ENCODE measurements at regions not wholly inside any gene's neighbourhood (a gene's known extent, or its start where the extent isn't known, plus 50 kb on each side); places are given as distances from the start of the nearest gene placed in this dataset.

- Mint-ChIP-seq H3K27ac (ENCODE audit: low read depth, unreplicated experiment) (no peak overlapping the region), H3K4me1 (ENCODE audit: insufficient read depth, unreplicated experiment) (no peaks in the 10 kb centered on the region), H3K9me3 (ENCODE audit: unreplicated experiment) (peaks cover 8% of the 10 kb centered on the region), H3K36me3 (ENCODE audit: insufficient read depth, unreplicated experiment) (no peaks in the 10 kb centered on the region), H3K27me3 (ENCODE audit: insufficient read depth, unreplicated experiment) (no peaks in the 10 kb centered on the region), H3K4me3 (ENCODE audit: unreplicated experiment) (no peak overlapping the region)
- ChIA-PET POLR2A (no interaction called here), CTCF (interaction anchor here (0.5 kb wide), 1 partner anchor 748 kb away, joined by 4 read pairs; no protein-coding TSS in a partner anchor)
- BruUV-seq (replicated peaks), result no TSS peak
- no peak for TF ChIP-seq CTCF (IDR thresholded peaks at IDR 0.05; ENCODE audit: unreplicated experiment)
- DNase-seq (ENCODE audit: unreplicated experiment), result no peak
- intact Hi-C loops (cut with micrococcal nuclease), result no loop called here
Measured at GRCh38 chr13:108121406-108121805, 93.9 kb downstream of the LIG4 start.

GRCh38 chr13:108120856-108121255 lies 94.5 kb downstream of the LIG4 start:
- Mint-ChIP-seq H3K4me3 (ENCODE audit: unreplicated experiment) (no peak overlapping the region), H3K36me3 (ENCODE audit: insufficient read depth, unreplicated experiment) (no peaks in the 10 kb centered on the region), H3K4me1 (ENCODE audit: insufficient read depth, unreplicated experiment) (no peaks in the 10 kb centered on the region), H3K27ac (ENCODE audit: low read depth, unreplicated experiment) (no peak overlapping the region), H3K27me3 (ENCODE audit: insufficient read depth, unreplicated experiment) (no peaks in the 10 kb centered on the region), H3K9me3 (ENCODE audit: unreplicated experiment) (peaks cover 8% of the 10 kb centered on the region)
- intact Hi-C loops (cut with micrococcal nuclease), result no loop called here
- no TSS peak for BruUV-seq (replicated peaks)
- ChIA-PET CTCF (no interaction called here), POLR2A (no interaction called here)
- TF ChIP-seq CTCF (IDR thresholded peaks at IDR 0.05; ENCODE audit: unreplicated experiment), result no peak
- no peak for DNase-seq (ENCODE audit: unreplicated experiment)

- no peak overlapping the region for H3K4me3 Mint-ChIP-seq (ENCODE audit: unreplicated experiment)
- no peak for TF ChIP-seq CTCF (IDR thresholded peaks at IDR 0.05; ENCODE audit: unreplicated experiment)
- intact Hi-C loops (cut with micrococcal nuclease), result no loop called here
- H3K27ac Mint-ChIP-seq (ENCODE audit: low read depth, unreplicated experiment), result no peak overlapping the region
- H3K36me3 Mint-ChIP-seq (ENCODE audit: insufficient read depth, unreplicated experiment), result no peaks in the 10 kb centered on the region
- ChIA-PET CTCF (interaction anchor here (0.8 kb wide), 1 partner anchor 35 kb away, joined by 4 read pairs; no protein-coding TSS in a partner anchor), POLR2A (no interaction called here)
- no TSS peak for BruUV-seq (replicated peaks)
- no peaks in the 10 kb centered on the region for H3K27me3 Mint-ChIP-seq (ENCODE audit: insufficient read depth, unreplicated experiment)
- H3K4me1 Mint-ChIP-seq (ENCODE audit: insufficient read depth, unreplicated experiment), result no peaks in the 10 kb centered on the region
- no peak for DNase-seq (ENCODE audit: unreplicated experiment)
- peaks cover 8% of the 10 kb centered on the region for H3K9me3 Mint-ChIP-seq (ENCODE audit: unreplicated experiment)
Measured at GRCh38 chr13:108120302-108120701, 95.0 kb downstream of the LIG4 start.

GRCh38 chr13:108115738-108116137 lies 99.6 kb downstream of the LIG4 start:
- Mint-ChIP-seq H3K27ac (ENCODE audit: low read depth, unreplicated experiment) (no peak overlapping the region), H3K4me3 (ENCODE audit: unreplicated experiment) (no peak overlapping the region), H3K9me3 (ENCODE audit: unreplicated experiment) (peaks cover 6% of the 10 kb centered on the region), H3K36me3 (ENCODE audit: insufficient read depth, unreplicated experiment) (no peaks in the 10 kb centered on the region), H3K4me1 (ENCODE audit: insufficient read depth, unreplicated experiment) (no peaks in the 10 kb centered on the region), H3K27me3 (ENCODE audit: insufficient read depth, unreplicated experiment) (no peaks in the 10 kb centered on the region)
- CTCF ChIA-PET, result no interaction called here
- POLR2A ChIA-PET, result no interaction called here
- DNase-seq (ENCODE audit: unreplicated experiment), result no peak
- intact Hi-C loops (cut with micrococcal nuclease), result no loop called here
- no peak for TF ChIP-seq CTCF (IDR thresholded peaks at IDR 0.05; ENCODE audit: unreplicated experiment)
- no TSS peak for BruUV-seq (replicated peaks)

Data from MCF 10A (cell line).